ENCODE measurements at regions not wholly inside any gene's neighbourhood (a gene's known extent, or its start where the extent isn't known, plus 50 kb on each side); places are given as distances from the start of the nearest gene placed in this dataset.

- ATAC-seq (ENCODE audit: low read depth) (no peak), DNase-seq (no peak)
- H3K18ac ChIP-seq (ENCODE audit: low read depth, low read length), result no peak overlapping the region
- in situ Hi-C loops (cut with MboI; ENCODE audit: low sequenced_read_pairs) (no loop called here), dilution Hi-C loops (cut with HindIII; ENCODE audit: low sequenced_read_pairs, unreplicated experiment) (no loop called here), intact Hi-C loops (cut with micrococcal nuclease) (no loop called here)
- no peak overlapping the region for H3K9ac ChIP-seq (ENCODE audit: low read depth, low read length)
- CTCF ChIA-PET, result no interaction called here
- H4K91ac ChIP-seq (ENCODE audit: insufficient read depth, low read depth, low read length), result no peak overlapping the region
- H3K4me2 ChIP-seq (ENCODE audit: low read depth, low read length), result no peak overlapping the region
- H3K4me1 ChIP-seq (ENCODE audit: control insufficient read depth, insufficient read depth, low read length), result no peaks in the 10 kb centered on the region
- no peak overlapping the region for H2BK15ac ChIP-seq (ENCODE audit: low read depth, low read length)
- H3K27ac ChIP-seq (ENCODE audit: insufficient read depth, low read length), result no peak overlapping the region
- H4K8ac ChIP-seq (ENCODE audit: low read depth in 2 of 2, low read length in 2 of 2), result no peak overlapping the region
- no peak overlapping the region for H2AK9ac ChIP-seq (replicated peaks; ENCODE audit: low read depth, low read length, poor library complexity)
- H3K9me1 ChIP-seq (ENCODE audit: insufficient read depth, low read length), result no peaks in the 10 kb centered on the region
- H3K27me3 ChIP-seq (ENCODE audit: control insufficient read depth, insufficient read depth, low read length), result no peaks in the 10 kb centered on the region
- H3K36me3 ChIP-seq (ENCODE audit: control insufficient read depth, insufficient read depth, low read length), result no peaks in the 10 kb centered on the region
- no peak overlapping the region for H2AFZ ChIP-seq (replicated peaks; ENCODE audit: low read length, poor library complexity)
- H3K9me3 ChIP-seq (ENCODE audit: control insufficient read depth, insufficient read depth, low read length), result peaks cover 58% of the 10 kb centered on the region
- H4K5ac ChIP-seq (ENCODE audit: low read depth, low read length), result no peak overlapping the region
- no peak overlapping the region for H3K4me3 ChIP-seq (ENCODE audit: insufficient read depth, low read depth, low read length)
- no peak overlapping the region for H3K14ac ChIP-seq (replicated peaks; ENCODE audit: low read depth, low read length)
- H4K20me1 ChIP-seq (ENCODE audit: insufficient read depth, low read length), result no peaks in the 10 kb centered on the region
- no peak overlapping the region for H3K56ac ChIP-seq (ENCODE audit: extremely low read depth, insufficient read depth, low read length)
- H2BK20ac ChIP-seq (ENCODE audit: low read depth, low read length), result no peak overlapping the region
- POLR2A ChIA-PET (ENCODE audit: unreplicated experiment), result no interaction called here
- TF ChIP-seq POLR2A (IDR thresholded peaks at IDR 0.05; ENCODE audit: low read depth, low read length) (no peak), RAD21 (IDR thresholded peaks at IDR 0.05; ENCODE audit: low read length) (no peak), MAZ (IDR thresholded peaks at IDR 0.05; ENCODE audit: borderline replicate concordance, low read depth, low read length) (no peak), SMC3 (IDR thresholded peaks at IDR 0.05; ENCODE audit: low read depth, low read length) (no peak)
- no peak overlapping the region for H3K4ac ChIP-seq (ENCODE audit: low read depth, low read length)
- H2BK120ac ChIP-seq (ENCODE audit: low read depth, low read length), result no peak overlapping the region
- H3K23ac ChIP-seq (ENCODE audit: low read depth, low read length), result no peak overlapping the region
- H2BK5ac ChIP-seq (ENCODE audit: low read depth, low read length, poor library complexity, severe bottlenecking), result no peak overlapping the region
- no TSS peak for BruUV-seq (replicated peaks)
- no peaks in the 10 kb centered on the region for H3K79me1 ChIP-seq (ENCODE audit: low read depth in 1 of 2, low read length in 2 of 2)
- WGBS, 2 experiments (ENCODE audit: extremely low coverage in 2 of 2, insufficient read length in 1 of 2), result no CpG with 5 or more reads among the region's 9 CpGs
- no peak overlapping the region for H2AK5ac ChIP-seq (ENCODE audit: low read depth, low read length)
These were observed 522.6 kb downstream of the GLRX3 start for GRCh38 chr10:130658687-130659290.
